H1 (cell line): ENCODE measurements at regions not wholly inside any gene's neighbourhood (a gene's known extent, or its start where the extent isn't known, plus 50 kb on each side); places are given as distances from the start of the nearest gene placed in this dataset.
A peak's percentile ranks its signal among the peaks of the same experiment; 100 is the strongest.

ENCODE experiments used
- CTCF ChIA-PET: fragments of 300-600 bp; sonication (Branson Sonifier 250); formaldehyde crosslinking; loops from one replicate; lab custom pipeline; 2021; ENCODE audit not compliant: partially characterized antibody; lab: Charles Lee
- POLR2A ChIA-PET: fragments of 300-600 bp; sonication (Branson Sonifier 250); formaldehyde crosslinking; loops from one replicate; lab custom pipeline; 2021; ENCODE audit warnings: inconsistent platforms; ENCODE audit not compliant: partially characterized antibody; lab: Charles Lee
- DNase-seq, 2 experiments: peaks; one replicate each; pipeline versions ENCODE4 v3.0.0 to v3.0.0-alpha.2; 2010 to 2022; ENCODE audit warnings: low spot score in 2 of 2, low read depth in 1 of 2, mixed read lengths in 1 of 2
- FAIRE-seq: peaks from 2 replicates; lab custom pipeline; 2011; peaks lifted over from hg19 to GRCh38; lab: Jason Lieb, UNC
- H2AFZ ChIP-seq: 2 replicates; pipeline ENCODE4 v1.8.1; 2012; ENCODE audit warnings: low read length, inconsistent platforms
- H2AK5ac ChIP-seq: 2 replicates; pipeline ENCODE4 v1.6.1; 2013; ENCODE audit warnings: low read depth, low read length
- H2BK120ac ChIP-seq: replicated peaks from 2 replicates; pipeline ENCODE3; 2013; ENCODE audit warnings: low read depth, low read length, inconsistent platforms
- H2BK12ac ChIP-seq: 2 replicates; pipeline ENCODE4 v1.6.1; 2013; ENCODE audit warnings: low read depth, low read length
- H2BK15ac ChIP-seq: 2 replicates; pipeline ENCODE4 v1.6.1; 2013; ENCODE audit warnings: low read length
- H2BK20ac ChIP-seq: 2 replicates; pipeline ENCODE4 v1.6.1; 2013; ENCODE audit warnings: low read length
- H2BK5ac ChIP-seq: 2 replicates; pipeline ENCODE4 v1.6.1; 2013; ENCODE audit warnings: low read depth, low read length
- H3K14ac ChIP-seq: 2 replicates; pipeline ENCODE4 v1.6.1; 2013; ENCODE audit warnings: inconsistent platforms; ENCODE audit not compliant: insufficient read length
- H3K18ac ChIP-seq: 2 replicates; pipeline ENCODE4 v1.6.1; 2013; ENCODE audit warnings: low read length; ENCODE audit errors: extremely low read depth
- H3K23ac ChIP-seq: 2 replicates; pipeline ENCODE4 v1.6.1; 2013; ENCODE audit warnings: inconsistent platforms; ENCODE audit not compliant: insufficient read length
- H3K23me2 ChIP-seq: 2 replicates; pipeline ENCODE4 v1.6.1; 2013; ENCODE audit warnings: low read depth, low read length
- H3K27ac ChIP-seq: 2 replicates; pipeline ENCODE4 v1.6.1; 2011; ENCODE audit warnings: low read depth, low read length, inconsistent platforms
- H3K27me3 ChIP-seq, 4 experiments: replicated peaks in 1 of 4; 1 replicate in 1 of 4; 2 replicates in 3 of 4; pipeline versions ENCODE4 v1.6.1 to v1.8.1; 2011 to 2013; ENCODE audit warnings: low read length in 3 of 4, mild to moderate bottlenecking in 3 of 4, inconsistent platforms in 2 of 4, mixed read lengths in 2 of 4, moderate library complexity in 1 of 4; ENCODE audit not compliant: control insufficient read depth in 3 of 4, insufficient read depth in 3 of 4; ENCODE audit errors: extremely low read depth in 1 of 4
- H3K36me3 ChIP-seq, 4 experiments: 2 replicates each; pipeline versions ENCODE4 v1.6.1 to v1.8.1; 2011 to 2013; ENCODE audit warnings: mild to moderate bottlenecking in 4 of 4, low read length in 3 of 4, moderate library complexity in 2 of 4, control low read depth in 1 of 4, inconsistent platforms in 1 of 4; ENCODE audit not compliant: insufficient read depth in 4 of 4, control insufficient read depth in 2 of 4
- H3K4ac ChIP-seq: replicated peaks from 2 replicates; pipeline ENCODE3; 2013; ENCODE audit warnings: low read length, low read depth, mixed read lengths, inconsistent platforms; ENCODE audit not compliant: insufficient read length
- H3K4me1 ChIP-seq, 4 experiments: replicated peaks in 1 of 4; 1 replicate in 1 of 4; 2 replicates in 3 of 4; pipeline versions ENCODE4 v1.6.1 to v1.8.1; 2011 to 2013; ENCODE audit warnings: low read length in 3 of 4, inconsistent platforms in 2 of 4, mixed read lengths in 1 of 4; ENCODE audit not compliant: insufficient read depth in 4 of 4, control insufficient read depth in 3 of 4
- H3K4me2 ChIP-seq, 2 experiments: 2 replicates each; pipeline versions ENCODE4 v1.6.1 to v1.8.1; 2011 to 2013; ENCODE audit warnings: low read depth in 2 of 2, low read length in 2 of 2, control low read depth in 1 of 2, inconsistent platforms in 1 of 2, mild to moderate bottlenecking in 1 of 2; ENCODE audit not compliant: insufficient read depth in 1 of 2
- H3K4me3 ChIP-seq, 4 experiments: fragments of 200-600, 300-600 bp in 1 of 4; sonication (generic), shearing (Covaris generic), sonication (Bioruptor Twin) in 1 of 4; 2 replicates each; pipeline versions ENCODE4 v1.5.1 to v1.8.1; 2011 to 2016; ENCODE audit warnings: low read length in 4 of 4, low read depth in 3 of 4, control low read depth in 2 of 4, inconsistent platforms in 2 of 4, mild to moderate bottlenecking in 2 of 4, mixed read lengths in 1 of 4, moderate library complexity in 1 of 4; ENCODE audit not compliant: insufficient read depth in 2 of 4; ENCODE audit errors: extremely low read depth in 1 of 4
- H3K56ac ChIP-seq: replicated peaks from 2 replicates; pipeline ENCODE3; 2013; ENCODE audit warnings: low read depth, mild to moderate bottlenecking, mixed read lengths, low read length, inconsistent platforms; ENCODE audit not compliant: insufficient read length
- H3K79me1 ChIP-seq: 2 replicates; pipeline ENCODE4 v1.6.1; 2013; ENCODE audit warnings: low read depth, low read length, control low read depth
- H3K79me2 ChIP-seq, 2 experiments: 2 replicates each; pipeline versions ENCODE4 v1.6.1 to v1.8.1; 2012 to 2013; ENCODE audit warnings: low read length in 2 of 2, mild to moderate bottlenecking in 2 of 2, inconsistent platforms in 1 of 2; ENCODE audit not compliant: insufficient read depth in 2 of 2, control insufficient read depth in 1 of 2
- H3K9ac ChIP-seq, 4 experiments: replicated peaks in 1 of 4; 1 replicate in 1 of 4; 2 replicates in 3 of 4; pipeline versions ENCODE4 v1.6.1 to v1.8.1; 2011 to 2013; ENCODE audit warnings: low read depth in 3 of 4, low read length in 3 of 4, control low read depth in 2 of 4, mild to moderate bottlenecking in 2 of 4, moderate library complexity in 2 of 4, inconsistent platforms in 1 of 4; ENCODE audit errors: extremely low read depth in 1 of 4
- H3K9me3 ChIP-seq, 2 experiments: 2 replicates each; pipeline versions ENCODE4 v1.6.1 to v1.8.1; 2012 to 2013; ENCODE audit warnings: mild to moderate bottlenecking in 2 of 2, moderate library complexity in 2 of 2, control low read depth in 1 of 2, inconsistent platforms in 1 of 2, low read depth in 1 of 2, low read length in 1 of 2, mixed read lengths in 1 of 2; ENCODE audit not compliant: insufficient read depth in 2 of 2
- H4K20me1 ChIP-seq, 2 experiments: replicated peaks in 1 of 2; 2 replicates each; pipeline versions ENCODE3 to v1.8.1; 2011 to 2013; ENCODE audit warnings: inconsistent platforms in 2 of 2, low read length in 2 of 2, mild to moderate bottlenecking in 1 of 2; ENCODE audit not compliant: insufficient read depth in 2 of 2, control insufficient read depth in 1 of 2
- H4K5ac ChIP-seq: 2 replicates; pipeline ENCODE4 v1.6.1; 2013; ENCODE audit warnings: low read length, low read depth, mixed read lengths, inconsistent platforms; ENCODE audit not compliant: insufficient read length
- H4K8ac ChIP-seq: 2 replicates; pipeline ENCODE4 v1.8.0; 2013; ENCODE audit warnings: mild to moderate bottlenecking, moderate library complexity, low read length, inconsistent platforms; ENCODE audit not compliant: insufficient read depth; ENCODE audit errors: extremely low read depth
- H4K91ac ChIP-seq: replicated peaks from 2 replicates; pipeline ENCODE3; 2013; ENCODE audit warnings: low read length, mixed read lengths, inconsistent platforms; ENCODE audit not compliant: insufficient read length
- ATF2 ChIP-seq: IDR thresholded peaks from 2 replicates; pipeline ENCODE4 v1.6.1; 2012; ENCODE audit warnings: low read length, inconsistent platforms
- HDAC6 ChIP-seq: IDR thresholded peaks from one replicate; pipeline ENCODE4 v1.7.1; 2012; ENCODE audit warnings: low read depth, mild to moderate bottlenecking, inconsistent platforms, low read length, moderate library complexity
- RAD21 ChIP-seq, 2 experiments: IDR thresholded peaks in 1 of 2; conservative IDR thresholded peaks in 1 of 2; 2 replicates each; pipeline ENCODE4 v1.6.1; 2011; ENCODE audit warnings: low read depth in 2 of 2, low read length in 2 of 2, improper control_type of control experiment in 1 of 2, inconsistent platforms in 1 of 2, mild to moderate bottlenecking in 1 of 2, moderate library complexity in 1 of 2
- WGBS, 2 experiments: shearing (Covaris generic) in 1 of 2; methylation state at CpG; one replicate each; pipeline versions ENCODE4 v1.1.6 to v1.1.7; 2013 to 2015; ENCODE audit warnings: low lambda C conversion rate in 2 of 2, mixed read lengths in 2 of 2, inconsistent platforms in 1 of 2, low coverage in 1 of 2, missing lambda C conversion rate in 1 of 2; ENCODE audit not compliant: insufficient replicate concordance in 2 of 2, insufficient coverage in 1 of 2, insufficient read length in 1 of 2; ENCODE audit errors: extremely low coverage in 1 of 2, missing lambda C conversion rate in 1 of 2; 5-methylcytosine and 5-hydroxymethylcytosine counted together

GRCh38 chr14:97179573-97179972, 382.4 kb downstream of the VRK1 start:
- WGBS, 2 experiments, result 81% methylated on average over 3 of the region's 3 CpGs; no CpG with 5 or more reads in 1 of the 2 experiments
- Histone ChIP-seq H3K4ac (no peak overlapping the region), H2BK120ac (no peak overlapping the region), H3K27ac (no peak overlapping the region), H3K18ac (no peak overlapping the region), H3K79me2 (no peaks in the 10 kb centered on the region; a peak in 1 of 4 replicates), H3K4me2 (no peak overlapping the region), H3K4me3 (no peak overlapping the region), H3K56ac (no peak overlapping the region), H2BK20ac (no peak overlapping the region), H3K9me3 (peaks cover 3% of the 10 kb centered on the region in 2 experiments; a peak in 1 of 4 replicates), H3K27me3 (no peaks in the 10 kb centered on the region), H3K14ac (no peak overlapping the region), H3K9ac (no peak overlapping the region), H3K23me2 (peaks cover 4% of the 10 kb centered on the region; the same call in 1 of the 2 replicates), H2BK12ac (no peak overlapping the region), H4K91ac (no peak overlapping the region), H2AK5ac (no peak overlapping the region), H3K79me1 (no peaks in the 10 kb centered on the region), H4K5ac (no peak overlapping the region), H2AFZ (no peak overlapping the region), H3K36me3 (no peaks in the 10 kb centered on the region; a peak in 1 of 8 replicates), H4K20me1 (no peaks in the 10 kb centered on the region), H3K4me1 (no peaks in the 10 kb centered on the region), H3K23ac (no peak overlapping the region), H2BK5ac (no peak overlapping the region), H2BK15ac (no peak overlapping the region), H4K8ac (no peak overlapping the region)
- DNase-seq (no peak), FAIRE-seq (no peak)
- TF ChIP-seq ATF2 (no peak), HDAC6 (no peak), RAD21 (IDR thresholded peaks at IDR 0.05 in 1 of 2, conservative IDR thresholded peaks at IDR 0.05 in 1 of 2; ENCODE audit: low read depth in 2 of 2, low read length in 2 of 2) (0 out of 4 replicates have a peak, but pooled peaks of 1 of the 2 experiments have one; percentile 7)
- ChIA-PET POLR2A (no interaction called here), CTCF (interaction anchor here (1.7 kb wide), 1 partner anchor 72 kb away, joined by 4 read pairs; no protein-coding TSS in a partner anchor)
